ENCODE measurements at regions not wholly inside any gene's neighbourhood (a gene's known extent, or its start where the extent isn't known, plus 50 kb on each side); places are given as distances from the start of the nearest gene placed in this dataset.

DNA sequence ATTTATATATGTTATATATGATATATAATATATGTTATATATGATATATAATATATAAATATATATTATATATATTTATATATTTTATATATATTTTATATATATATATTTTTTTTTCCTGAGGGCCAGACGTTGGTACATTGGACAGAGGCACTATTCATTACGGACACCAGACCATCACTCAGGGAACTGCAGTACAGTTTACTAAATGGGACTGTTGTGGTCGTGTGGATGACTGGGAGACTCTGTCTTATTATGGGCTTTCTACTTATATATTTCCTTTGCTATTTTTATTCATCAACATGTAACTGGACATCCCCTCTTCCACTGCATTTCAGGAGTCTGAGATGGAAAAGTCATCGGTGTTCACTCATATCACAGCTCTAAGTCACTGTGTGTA, 87.1 kb upstream of the PRKCQ start:
- peaks cover 0 to 12% (median 0%) of the 10 kb centered on the region in 7 donors for H3K27me3 ChIP-seq (replicated peaks in 1 of 7)
- intact Hi-C loops (cut with DNase I; ENCODE audit: low total_unique reads): loop anchor here (10.0 kb wide), 1 partner anchor 748 kb away; the partner anchor contains the start of gene SFMBT2
- H3K9me3 ChIP-seq: no peaks in the 10 kb centered on the region
- H3K4me3 ChIP-seq: no peak overlapping the region
- no peak overlapping the region for H3K27ac ChIP-seq
- no peaks in the 10 kb centered on the region for H3K36me3 ChIP-seq
- TF ChIP-seq POLR2A (IDR thresholded peaks at IDR 0.05) (no peak), POLR2AphosphoS5 (IDR thresholded peaks at IDR 0.05) (no peak)
- TF ChIP-seq, protein P1, sequence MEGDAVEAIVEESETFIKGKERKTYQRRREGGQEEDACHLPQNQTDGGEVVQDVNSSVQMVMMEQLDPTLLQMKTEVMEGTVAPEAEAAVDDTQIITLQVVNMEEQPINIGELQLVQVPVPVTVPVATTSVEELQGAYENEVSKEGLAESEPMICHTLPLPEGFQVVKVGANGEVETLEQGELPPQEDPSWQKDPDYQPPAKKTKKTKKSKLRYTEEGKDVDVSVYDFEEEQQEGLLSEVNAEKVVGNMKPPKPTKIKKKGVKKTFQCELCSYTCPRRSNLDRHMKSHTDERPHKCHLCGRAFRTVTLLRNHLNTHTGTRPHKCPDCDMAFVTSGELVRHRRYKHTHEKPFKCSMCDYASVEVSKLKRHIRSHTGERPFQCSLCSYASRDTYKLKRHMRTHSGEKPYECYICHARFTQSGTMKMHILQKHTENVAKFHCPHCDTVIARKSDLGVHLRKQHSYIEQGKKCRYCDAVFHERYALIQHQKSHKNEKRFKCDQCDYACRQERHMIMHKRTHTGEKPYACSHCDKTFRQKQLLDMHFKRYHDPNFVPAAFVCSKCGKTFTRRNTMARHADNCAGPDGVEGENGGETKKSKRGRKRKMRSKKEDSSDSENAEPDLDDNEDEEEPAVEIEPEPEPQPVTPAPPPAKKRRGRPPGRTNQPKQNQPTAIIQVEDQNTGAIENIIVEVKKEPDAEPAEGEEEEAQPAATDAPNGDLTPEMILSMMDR (IDR thresholded peaks at IDR 0.05 in 8 of 11, conservative IDR thresholded peaks at IDR 0.05 in 3 of 11): no peak
- no peak for DNase-seq
- whole genome bisulfite sequencing, 5 donors: 60 to 75% (median 63%) methylated on average over 4 of the region's 4 CpGs
- H3K4me1 ChIP-seq: peaks cover 0 to 2% (median 0%) of the 10 kb centered on the region in 6 donors

DNA sequence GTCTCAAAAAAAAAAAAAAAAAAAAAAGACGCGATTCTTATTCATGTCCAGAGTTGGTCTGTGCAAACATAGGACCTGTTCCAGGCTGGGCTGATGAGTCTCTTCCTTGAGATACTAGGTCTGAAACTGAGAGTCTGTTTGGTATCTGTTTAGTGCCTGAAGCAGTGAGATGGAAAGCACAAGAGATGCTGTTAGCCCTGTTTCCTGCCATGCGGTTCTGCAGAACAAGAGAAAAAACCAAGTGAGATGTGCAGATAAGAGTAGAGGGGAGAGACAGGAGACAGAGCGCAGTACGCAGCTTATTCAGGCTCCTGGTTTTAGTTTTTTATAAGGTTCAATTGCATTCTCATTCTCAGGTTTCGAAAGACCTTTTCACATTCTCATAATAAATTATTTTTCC, 85.8 kb upstream of the PRKCQ start:
- no peaks in the 10 kb centered on the region for H3K9me3 ChIP-seq
- TF ChIP-seq POLR2AphosphoS5 (IDR thresholded peaks at IDR 0.05) (no peak), POLR2A (IDR thresholded peaks at IDR 0.05) (no peak)
- TF ChIP-seq, protein P1 (IDR thresholded peaks at IDR 0.05 in 8 of 11, conservative IDR thresholded peaks at IDR 0.05 in 3 of 11): no peak
- H3K4me3 ChIP-seq: no peak overlapping the region
- no peak overlapping the region for H3K27ac ChIP-seq
- intact Hi-C loops (cut with DNase I; ENCODE audit: low total_unique reads): loop anchor here (10.0 kb wide), 1 partner anchor 749 kb away; the partner anchor contains the start of gene SFMBT2
- H3K4me1 ChIP-seq: no peaks in the 10 kb centered on the region
- no peaks in the 10 kb centered on the region for H3K36me3 ChIP-seq
- 10 to 26% (median 21%) methylated on average over 6 of the region's 6 CpGs for WGBS, 5 donors
- H3K27me3 ChIP-seq (replicated peaks in 1 of 7): peaks cover 0 to 14% (median 0%) of the 10 kb centered on the region in 7 donors
- DNase-seq: no peak

DNA sequence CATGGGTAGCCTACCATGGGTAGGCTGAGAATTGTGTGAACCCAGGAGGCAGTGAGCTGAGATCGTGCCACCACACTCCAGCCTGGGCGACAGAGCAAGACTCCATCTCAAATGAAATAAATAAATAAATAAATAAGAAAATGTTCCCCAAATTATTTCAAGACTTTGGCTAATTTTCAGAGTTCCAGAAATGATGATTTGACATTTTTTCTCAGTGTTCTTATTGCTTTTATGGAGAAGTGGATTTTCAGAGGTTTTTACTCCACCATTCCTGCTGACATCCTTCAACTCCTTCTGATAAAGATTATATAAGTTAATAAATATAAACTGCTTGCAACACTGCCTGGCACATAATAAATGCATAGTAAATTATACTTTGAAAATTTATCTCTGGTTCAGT, 80.4 kb upstream of the PRKCQ start:
- peaks cover 0 to 4% (median 0%) of the 10 kb centered on the region in 7 donors for H3K27me3 ChIP-seq (replicated peaks in 1 of 7)
- H3K9me3 ChIP-seq: no peaks in the 10 kb centered on the region
- H3K4me3 ChIP-seq: no peak overlapping the region
- H3K27ac ChIP-seq: no peak overlapping the region
- TF ChIP-seq POLR2AphosphoS5 (IDR thresholded peaks at IDR 0.05) (no peak), POLR2A (IDR thresholded peaks at IDR 0.05) (no peak)
- TF ChIP-seq, protein P1 (IDR thresholded peaks at IDR 0.05 in 8 of 11, conservative IDR thresholded peaks at IDR 0.05 in 3 of 11): no peak
- WGBS, 5 donors: 81 to 89% (median 85%) methylated on average over 2 of the region's 2 CpGs
- no peaks in the 10 kb centered on the region for H3K36me3 ChIP-seq
- no peak for DNase-seq
- intact Hi-C loops (cut with DNase I; ENCODE audit: low total_unique reads): loop anchor here (10.0 kb wide), 1 partner anchor 754 kb away; the partner anchor contains the start of gene SFMBT2
- H3K4me1 ChIP-seq: no peaks in the 10 kb centered on the region

DNA sequence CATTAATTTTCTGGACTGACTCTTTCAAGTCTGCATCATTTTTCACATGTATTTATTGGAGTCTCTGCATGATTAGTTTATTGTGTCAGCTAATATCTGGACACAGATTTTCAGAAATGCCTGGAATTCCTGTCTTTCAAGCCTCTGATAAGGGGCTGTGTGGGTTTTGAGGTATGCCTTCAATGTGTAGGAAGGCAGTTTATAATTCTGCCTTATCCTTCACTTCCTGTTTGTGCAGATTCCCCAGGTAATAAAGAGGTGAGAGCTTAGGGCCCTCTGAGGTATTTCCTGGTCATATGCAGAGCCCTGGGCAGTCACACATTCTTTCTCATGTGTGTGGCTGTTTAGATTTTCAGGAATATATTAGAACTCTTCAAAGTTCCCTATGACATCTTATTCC, 79.4 kb upstream of the PRKCQ start:
- TF ChIP-seq POLR2AphosphoS5 (IDR thresholded peaks at IDR 0.05): no peak
- TF ChIP-seq POLR2A (IDR thresholded peaks at IDR 0.05): no peak
- TF ChIP-seq, protein P1 (IDR thresholded peaks at IDR 0.05 in 8 of 11, conservative IDR thresholded peaks at IDR 0.05 in 3 of 11): no peak

More for the DNA sequence above, 79.4 kb upstream of the PRKCQ start:
- H3K27ac ChIP-seq: no peak overlapping the region
- H3K36me3 ChIP-seq: no peaks in the 10 kb centered on the region
- intact Hi-C loops (cut with DNase I; ENCODE audit: low total_unique reads): no loop called here
- no peak overlapping the region for H3K4me3 ChIP-seq
- DNase-seq: no peak
- no peaks in the 10 kb centered on the region for H3K9me3 ChIP-seq
- peaks cover 0 to 4% (median 0%) of the 10 kb centered on the region in 7 donors for H3K27me3 ChIP-seq (replicated peaks in 1 of 7)
- no peaks in the 10 kb centered on the region for H3K4me1 ChIP-seq
